ENCODE measurements at regions not wholly inside any gene's neighbourhood (a gene's known extent, or its start where the extent isn't known, plus 50 kb on each side); places are given as distances from the start of the nearest gene placed in this dataset.

GRCh38 chr2:7665880-7666279 is 748.7 kb downstream of the RNF144A start:
- Histone ChIP-seq H3K4me2 (no peak overlapping the region), H3K4me3 (no peak overlapping the region), H3K9me3 (no peaks in the 10 kb centered on the region), H3K27ac (no peak overlapping the region), H3K4me1 (no peaks in the 10 kb centered on the region)
- ATAC-seq (no peak), FAIRE-seq (no peak), DNase-seq (ENCODE audit: low read depth in 1 of 2, low spot score in 1 of 2) (no peak)
- ChIA-PET POLR2A (no interaction called here), CTCF (no interaction called here)
- 64% methylated on average over 4 of the region's 4 CpGs for WGBS (ENCODE audit: missing lambda C conversion rate)
- TF ChIP-seq MAX (IDR thresholded peaks at IDR 0.05) = no peak
- TF ChIP-seq ZFP36 (IDR thresholded peaks at IDR 0.05; ENCODE audit: borderline replicate concordance, partially characterized antibody) = no peak
- TF ChIP-seq TP53 (CRISPR knock-in tag; IDR thresholded peaks at IDR 0.05) = no peak
- TF ChIP-seq RCOR1 (IDR thresholded peaks at IDR 0.05; ENCODE audit: low read depth, low read length) = no peak
- TF ChIP-seq EHF (CRISPR knock-in tag; IDR thresholded peaks at IDR 0.05) = no peak
- TF ChIP-seq HOXB13 (CRISPR knock-in tag; IDR thresholded peaks at IDR 0.05; ENCODE audit: low read depth) = no peak
- TF ChIP-seq HOXA7 (CRISPR knock-in tag; IDR thresholded peaks at IDR 0.05) = no peak
- no peak for TF ChIP-seq BCL3 (IDR thresholded peaks at IDR 0.05)
- no peak for TF ChIP-seq EHMT2 (IDR thresholded peaks at IDR 0.05; ENCODE audit: low read depth)
- no peak for TF ChIP-seq ESRRA (IDR thresholded peaks at IDR 0.05; ENCODE audit: borderline replicate concordance, low read length)
- TF ChIP-seq GATA3 (IDR thresholded peaks at IDR 0.05; ENCODE audit: borderline replicate concordance) = no peak
- no peak for TF ChIP-seq JUNB (IDR thresholded peaks at IDR 0.05)

- no peak for FAIRE-seq
- no peak overlapping the region for H3K27ac ChIP-seq
- WGBS (ENCODE audit: missing lambda C conversion rate) = 45% methylated on average over 10 of the region's 10 CpGs
- no peaks in the 10 kb centered on the region for H3K4me1 ChIP-seq
- no peak for ATAC-seq
- no peak overlapping the region for H3K4me3 ChIP-seq
- no peaks in the 10 kb centered on the region for H3K9me3 ChIP-seq
- no peak for DNase-seq (ENCODE audit: low read depth in 1 of 2, low spot score in 1 of 2)
- TF ChIP-seq KDM5A (IDR thresholded peaks at IDR 0.05) (no peak), PBX3 (IDR thresholded peaks at IDR 0.05) (no peak), HOXB13 (CRISPR knock-in tag; IDR thresholded peaks at IDR 0.05; ENCODE audit: low read depth) (no peak), MAX (IDR thresholded peaks at IDR 0.05) (no peak), CHD2 (IDR thresholded peaks at IDR 0.05; ENCODE audit: low read length, partially characterized antibody) (no peak), MAZ (IDR thresholded peaks at IDR 0.05; ENCODE audit: borderline replicate concordance, low read depth, low read length) (no peak), CHD4 (IDR thresholded peaks at IDR 0.05; ENCODE audit: borderline replicate concordance) (no peak), ESRRA (IDR thresholded peaks at IDR 0.05; ENCODE audit: borderline replicate concordance, low read length) (no peak), EHMT2 (IDR thresholded peaks at IDR 0.05; ENCODE audit: low read depth) (no peak), KDM1A (IDR thresholded peaks at IDR 0.05; ENCODE audit: low read depth) (no peak), REST (IDR thresholded peaks at IDR 0.05) (no peak), CBX2 (IDR thresholded peaks at IDR 0.05; ENCODE audit: borderline replicate concordance, low read depth) (no peak), BCL3 (IDR thresholded peaks at IDR 0.05) (no peak), FOXS1 (CRISPR knock-in tag; IDR thresholded peaks at IDR 0.05) (no peak), ZFP36 (IDR thresholded peaks at IDR 0.05; ENCODE audit: borderline replicate concordance, partially characterized antibody) (no peak), EP300 (IDR thresholded peaks at IDR 0.05) (no peak), POLR2A (IDR thresholded peaks at IDR 0.05; ENCODE audit: low read length) (no peak), CBX8 (IDR thresholded peaks at IDR 0.05) (no peak), NFE2L2 (conservative IDR thresholded peaks at IDR 0.05; ENCODE audit: low read length) (no peak), FOSL2 (IDR thresholded peaks at IDR 0.05) (no peak), FOSL2 (CRISPR knock-in tag; IDR thresholded peaks at IDR 0.05) (no peak)
- POLR2A ChIA-PET = no interaction called here
- CTCF ChIA-PET = no interaction called here
- H3K4me2 ChIP-seq = no peak overlapping the region
Observed at GRCh38 chr2:7666596-7667259, 749.5 kb downstream of the RNF144A start.
